IPS-18a (cell line): ENCODE measurements at regions not wholly inside any gene's neighbourhood (a gene's known extent, or its start where the extent isn't known, plus 50 kb on each side); places are given as distances from the start of the nearest gene placed in this dataset.

Experiments used
- H3K27ac ChIP-seq: one replicate; pipeline ENCODE4 v1.5.1; 2013; ENCODE audit warnings: low read length
- H3K27me3 ChIP-seq: one replicate; pipeline ENCODE4 v1.6.1; 2013; ENCODE audit warnings: mild to moderate bottlenecking, low read length; ENCODE audit not compliant: control insufficient read depth, insufficient read depth
- H3K36me3 ChIP-seq: one replicate; pipeline ENCODE4 v1.6.1; 2013; ENCODE audit warnings: low read depth, low read length; ENCODE audit not compliant: control insufficient read depth
- H3K4me1 ChIP-seq: one replicate; pipeline ENCODE4 v1.6.1; 2013; ENCODE audit warnings: low read depth, low read length; ENCODE audit not compliant: control insufficient read depth
- H3K4me3 ChIP-seq: one replicate; pipeline ENCODE4 v1.5.1; 2013; ENCODE audit warnings: low read length
- H3K9ac ChIP-seq: one replicate; pipeline ENCODE4 v1.6.1; 2013; ENCODE audit warnings: mild to moderate bottlenecking, low read length, moderate library complexity
- H3K9me3 ChIP-seq: one replicate; pipeline ENCODE4 v1.6.1; 2013; ENCODE audit warnings: low read depth, low read length; ENCODE audit not compliant: control insufficient read depth

DNA sequence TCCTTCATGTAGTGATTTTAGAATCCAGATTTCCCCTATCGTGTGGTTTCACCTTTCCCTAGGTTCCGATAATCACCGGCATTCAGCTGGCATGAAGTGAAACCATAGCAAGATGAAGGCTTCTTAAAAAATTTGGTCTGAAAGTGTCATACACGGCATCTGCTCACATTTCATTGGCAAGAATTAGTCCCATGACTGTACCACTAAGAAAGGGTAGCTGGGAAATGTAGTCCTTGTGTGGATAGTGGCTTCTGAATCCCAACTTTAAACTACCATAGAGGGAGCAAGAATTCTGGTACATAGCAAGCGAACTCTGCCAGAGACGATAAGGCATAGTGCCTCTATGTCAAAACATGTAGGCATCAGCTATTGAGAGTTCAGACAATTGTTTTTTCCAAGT lies 360.1 kb upstream of the TBX3 start:
- Histone ChIP-seq H3K9ac (no peak overlapping the region), H3K27me3 (no peaks in the 10 kb centered on the region), H3K36me3 (no peaks in the 10 kb centered on the region), H3K4me1 (no peaks in the 10 kb centered on the region), H3K27ac (no peak overlapping the region), H3K9me3 (no peaks in the 10 kb centered on the region), H3K4me3 (no peak overlapping the region)

DNA sequence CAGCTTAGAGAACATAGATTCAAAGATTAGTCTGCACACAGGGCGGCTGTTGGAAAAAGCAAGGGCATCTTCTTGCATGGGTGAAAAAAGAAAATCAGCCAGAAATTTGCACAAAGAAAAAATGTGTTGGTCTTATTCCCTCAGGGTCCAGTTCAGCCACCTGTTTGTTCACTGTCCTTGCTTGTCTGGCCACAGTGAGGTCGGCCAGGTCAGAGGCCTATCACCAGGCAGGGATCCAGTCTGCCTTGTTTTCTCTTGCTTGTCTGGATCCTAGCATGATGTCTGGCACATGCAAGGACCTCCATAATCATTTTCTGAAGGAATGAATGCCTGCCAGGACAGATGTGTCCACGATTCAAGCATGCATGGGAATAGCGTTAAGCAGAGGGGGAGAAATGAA lies 359.1 kb upstream of the TBX3 start:
- Histone ChIP-seq H3K4me1 (no peaks in the 10 kb centered on the region), H3K36me3 (no peaks in the 10 kb centered on the region), H3K9me3 (no peaks in the 10 kb centered on the region), H3K9ac (no peak overlapping the region), H3K27me3 (no peaks in the 10 kb centered on the region), H3K4me3 (no peak overlapping the region), H3K27ac (no peak overlapping the region)

DNA sequence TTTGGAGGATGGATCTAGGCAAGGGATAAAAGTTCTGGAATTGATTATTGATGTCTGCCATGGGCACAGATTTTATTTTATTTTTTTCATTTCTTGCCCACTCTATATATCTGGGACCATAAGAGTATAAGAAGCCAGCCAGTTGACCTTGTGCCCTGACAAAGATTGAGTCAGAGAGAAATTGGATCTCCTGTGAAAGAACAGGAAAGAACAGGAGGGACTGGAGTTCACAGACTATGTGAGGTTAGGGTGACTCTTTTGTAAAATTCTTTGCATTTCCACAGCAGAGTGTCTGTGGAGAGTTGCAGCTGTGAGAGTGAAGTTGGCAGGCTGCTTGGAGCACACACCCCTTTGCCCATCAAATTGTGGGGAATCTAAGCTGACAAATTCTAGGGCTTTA lies 358.4 kb upstream of the TBX3 start:
- Histone ChIP-seq H3K27me3 (no peaks in the 10 kb centered on the region), H3K9me3 (no peaks in the 10 kb centered on the region), H3K9ac (no peak overlapping the region), H3K36me3 (no peaks in the 10 kb centered on the region), H3K27ac (no peak overlapping the region), H3K4me1 (no peaks in the 10 kb centered on the region), H3K4me3 (no peak overlapping the region)

DNA sequence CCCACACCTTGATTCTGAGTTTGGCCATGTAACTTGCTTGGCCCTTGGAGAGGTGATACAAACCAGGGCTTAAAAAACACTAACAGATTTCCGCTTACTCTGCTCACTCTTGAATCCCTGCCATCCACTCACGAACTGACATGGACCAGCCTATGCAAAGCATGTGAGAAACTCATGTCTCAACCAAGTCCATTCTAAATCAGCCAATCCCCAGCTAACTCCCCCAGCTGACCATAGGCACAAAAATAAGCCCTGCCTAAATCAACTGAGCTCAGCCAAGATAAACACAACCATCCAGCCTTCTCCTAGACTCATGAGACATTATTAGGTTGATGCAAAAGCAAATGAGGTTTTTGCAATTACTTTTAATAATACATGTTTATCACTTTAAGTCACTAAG lies 353.9 kb upstream of the TBX3 start:
- H3K4me3 ChIP-seq, result no peak overlapping the region
- no peaks in the 10 kb centered on the region for H3K36me3 ChIP-seq
- H3K27me3 ChIP-seq, result no peaks in the 10 kb centered on the region
- no peaks in the 10 kb centered on the region for H3K9me3 ChIP-seq
- no peak overlapping the region for H3K9ac ChIP-seq
- H3K4me1 ChIP-seq, result no peaks in the 10 kb centered on the region
- H3K27ac ChIP-seq, result no peak overlapping the region

DNA sequence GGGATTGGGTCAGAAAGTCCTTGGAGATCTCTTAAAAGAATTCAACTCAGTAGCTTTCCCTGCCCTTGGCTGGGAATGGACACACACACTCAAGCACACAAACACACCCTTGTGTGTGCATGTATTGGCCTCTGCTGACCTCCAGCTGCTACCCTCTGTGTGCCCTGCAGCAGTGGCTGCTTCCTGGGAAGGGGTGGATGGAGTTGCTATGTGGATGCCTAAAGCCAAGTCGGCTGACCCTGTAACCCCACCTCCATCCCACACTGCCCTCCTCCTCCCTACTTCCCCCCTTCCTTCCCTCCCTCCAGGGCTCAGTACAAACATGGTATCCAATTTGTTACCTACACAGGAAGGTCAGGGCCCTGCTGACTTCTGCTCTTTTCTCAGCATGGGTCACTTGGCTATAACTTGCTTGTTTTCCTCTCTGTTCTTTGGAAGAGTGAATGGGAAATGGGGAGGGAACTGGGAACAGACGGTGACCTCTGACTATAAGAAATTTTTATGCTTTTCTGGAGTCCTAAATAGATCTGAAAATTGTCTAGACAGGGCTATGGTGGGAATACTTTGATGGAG lies 351.6 kb upstream of the TBX3 start:
- H3K36me3 ChIP-seq, result no peaks in the 10 kb centered on the region
- no peaks in the 10 kb centered on the region for H3K27me3 ChIP-seq
- no peaks in the 10 kb centered on the region for H3K4me1 ChIP-seq
- H3K9ac ChIP-seq, result no peak overlapping the region
- H3K4me3 ChIP-seq, result no peak overlapping the region
- no peaks in the 10 kb centered on the region for H3K9me3 ChIP-seq
- no peak overlapping the region for H3K27ac ChIP-seq

DNA sequence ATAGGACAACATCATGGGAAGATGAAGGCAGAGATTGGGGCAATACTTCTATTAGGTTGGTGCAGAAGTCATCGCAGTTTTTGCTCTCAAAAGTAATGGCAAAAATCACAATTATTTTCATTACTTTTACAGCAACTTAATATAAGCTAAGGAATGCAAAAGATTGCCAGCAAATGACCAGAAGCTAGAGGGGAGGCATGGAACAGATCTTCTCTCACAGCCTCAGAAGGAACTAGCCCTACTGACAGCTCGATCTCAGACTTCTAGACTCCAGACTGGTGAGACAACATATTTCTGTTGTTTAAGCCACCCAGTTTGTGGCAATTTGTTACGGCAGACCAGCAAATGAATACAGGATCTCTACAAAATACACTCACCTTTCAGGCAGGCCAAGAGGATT lies 348.5 kb upstream of the TBX3 start:
- H3K9ac ChIP-seq, result no peak overlapping the region
- no peak overlapping the region for H3K4me3 ChIP-seq
- no peaks in the 10 kb centered on the region for H3K9me3 ChIP-seq
- no peaks in the 10 kb centered on the region for H3K4me1 ChIP-seq
- H3K36me3 ChIP-seq, result no peaks in the 10 kb centered on the region
- no peaks in the 10 kb centered on the region for H3K27me3 ChIP-seq
- H3K27ac ChIP-seq, result no peak overlapping the region

DNA sequence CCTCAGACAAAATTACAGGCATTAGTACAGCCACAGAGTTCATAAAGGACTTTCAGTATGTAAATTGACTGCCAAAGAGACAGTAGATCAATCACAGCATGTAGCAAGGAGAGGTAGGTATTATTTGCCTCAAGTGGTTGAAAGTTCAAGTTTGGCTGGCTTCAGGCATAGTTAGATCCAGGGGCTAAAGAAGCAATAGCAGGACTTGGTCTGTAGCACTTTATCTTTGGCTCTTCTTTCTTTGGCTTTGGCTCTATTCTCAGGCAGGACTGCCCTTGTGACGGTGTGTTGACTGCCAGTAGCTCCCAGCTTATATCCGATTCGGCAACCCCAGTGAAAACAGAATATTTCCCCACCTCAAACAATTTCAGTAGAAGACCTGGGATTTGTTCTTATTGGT lies 346.0 kb upstream of the TBX3 start:
- Histone ChIP-seq H3K4me3 (no peak overlapping the region), H3K27me3 (no peaks in the 10 kb centered on the region), H3K9me3 (no peaks in the 10 kb centered on the region), H3K4me1 (no peaks in the 10 kb centered on the region), H3K36me3 (no peaks in the 10 kb centered on the region), H3K9ac (no peak overlapping the region), H3K27ac (no peak overlapping the region)

DNA sequence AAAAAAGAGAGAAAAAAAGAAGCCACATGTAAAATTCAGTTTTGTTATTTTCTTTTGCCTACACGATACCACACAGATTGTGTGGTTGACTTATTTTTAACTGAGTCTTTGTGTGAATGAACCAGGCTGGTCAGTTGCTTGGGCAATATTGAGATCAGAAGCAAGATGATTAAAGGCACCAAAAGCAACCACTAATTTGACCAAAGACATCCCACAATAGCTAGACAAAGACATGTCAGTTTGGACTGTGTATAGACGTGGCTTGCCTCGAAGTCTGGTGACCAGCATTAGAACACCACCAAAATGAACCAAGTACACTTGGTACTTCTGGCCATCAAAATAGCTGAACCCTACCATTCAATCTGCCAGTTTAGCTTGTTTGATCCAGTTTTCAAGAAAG lies 340.6 kb upstream of the TBX3 start:
- Histone ChIP-seq H3K4me3 (no peak overlapping the region), H3K27ac (no peak overlapping the region), H3K9ac (no peak overlapping the region), H3K9me3 (no peaks in the 10 kb centered on the region), H3K27me3 (no peaks in the 10 kb centered on the region), H3K36me3 (no peaks in the 10 kb centered on the region), H3K4me1 (no peaks in the 10 kb centered on the region)

DNA sequence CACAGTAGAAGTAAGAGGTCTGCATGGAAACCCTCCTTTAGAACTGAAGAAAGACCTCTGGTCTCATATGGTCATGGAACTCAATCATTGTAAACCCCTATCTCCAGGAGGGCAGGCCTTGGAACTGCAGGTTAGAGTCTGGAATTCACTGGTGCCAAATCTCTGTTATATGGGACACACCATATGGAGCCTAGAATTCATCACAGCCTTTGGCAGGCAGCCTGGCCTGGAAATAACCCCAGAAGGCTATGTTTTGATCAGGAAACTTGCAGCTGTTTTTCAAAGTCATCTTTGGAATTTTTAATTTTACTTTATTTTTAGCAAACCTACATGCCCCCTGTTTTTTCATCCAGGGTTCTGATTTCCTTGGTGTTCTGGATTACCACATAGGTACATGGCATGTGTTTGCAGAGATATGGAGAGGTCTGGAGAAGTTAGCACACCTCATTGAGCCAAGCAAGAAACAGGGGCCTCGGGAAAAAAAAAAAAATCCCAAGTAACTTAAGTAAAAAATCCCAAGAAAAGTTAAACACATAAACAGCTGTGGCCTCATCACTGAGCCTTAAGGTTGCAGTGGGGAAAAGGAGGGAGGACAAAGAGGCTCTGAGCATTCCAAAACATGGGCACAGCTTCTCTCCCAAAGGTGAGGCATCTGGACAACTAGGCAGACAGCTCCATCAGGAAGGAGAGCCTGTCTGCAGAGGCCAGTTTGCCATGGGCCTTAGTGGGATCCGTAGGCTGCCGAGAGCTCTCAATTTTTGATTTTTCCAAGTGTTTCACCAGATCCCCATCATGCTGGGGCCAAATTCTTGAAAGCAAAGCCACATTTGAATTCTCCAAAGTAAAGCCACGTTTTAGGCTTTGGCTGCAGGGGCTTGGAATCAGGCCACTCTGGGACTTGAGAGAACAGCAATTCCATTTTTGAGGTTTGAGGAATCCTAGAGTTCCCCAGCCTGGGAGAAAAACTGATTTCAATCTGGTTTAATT lies 339.6 kb upstream of the TBX3 start:
- H3K36me3 ChIP-seq, result no peaks in the 10 kb centered on the region
- no peaks in the 10 kb centered on the region for H3K27me3 ChIP-seq
- H3K27ac ChIP-seq, result no peak overlapping the region
- H3K9ac ChIP-seq, result no peak overlapping the region
- H3K4me1 ChIP-seq, result no peaks in the 10 kb centered on the region
- H3K9me3 ChIP-seq, result no peaks in the 10 kb centered on the region
- no peak overlapping the region for H3K4me3 ChIP-seq

DNA sequence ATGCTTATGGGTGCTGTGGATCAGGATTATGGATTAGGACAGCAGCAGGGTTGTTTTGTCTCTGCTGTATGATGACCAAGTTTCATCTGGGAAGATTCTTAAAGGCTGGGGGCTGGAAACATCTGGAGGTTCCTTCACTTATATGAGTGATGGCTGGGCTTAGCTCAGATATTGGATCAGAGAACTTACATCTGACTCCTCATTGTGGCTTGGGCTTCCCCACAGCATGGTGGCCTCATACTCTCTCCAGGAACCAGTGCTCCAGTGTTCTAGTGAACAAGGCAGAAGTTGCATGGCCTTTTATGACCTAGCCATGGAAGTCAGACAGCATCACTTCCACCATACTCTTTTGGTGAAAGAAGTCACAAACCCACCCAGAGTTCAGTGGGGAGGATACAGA lies 336.1 kb upstream of the TBX3 start:
- H3K9ac ChIP-seq, result no peak overlapping the region
- peaks cover 6% of the 10 kb centered on the region for H3K4me1 ChIP-seq
- no peaks in the 10 kb centered on the region for H3K27me3 ChIP-seq
- H3K36me3 ChIP-seq, result no peaks in the 10 kb centered on the region
- H3K27ac ChIP-seq, result no peak overlapping the region
- no peak overlapping the region for H3K4me3 ChIP-seq
- no peaks in the 10 kb centered on the region for H3K9me3 ChIP-seq

DNA sequence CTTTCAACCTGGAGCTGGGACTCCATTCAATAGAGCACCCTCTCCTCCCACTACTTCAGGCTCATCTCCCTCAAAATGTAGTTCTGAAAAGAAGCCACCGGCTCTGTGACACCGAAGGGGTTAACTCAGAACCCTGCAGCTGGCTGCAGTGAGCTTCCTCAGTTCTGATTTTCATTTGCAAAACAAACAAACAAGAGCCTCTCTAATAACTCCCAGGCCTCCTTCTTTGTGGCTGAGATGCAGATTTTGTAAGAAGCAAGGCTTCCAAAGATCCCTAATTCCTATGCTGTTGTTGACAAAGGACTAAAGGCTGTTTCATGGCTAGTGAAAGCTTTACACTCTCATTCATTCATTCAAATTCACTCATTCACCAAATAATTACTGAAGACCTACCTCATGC lies 333.4 kb upstream of the TBX3 start:
- Histone ChIP-seq H3K36me3 (no peaks in the 10 kb centered on the region), H3K4me3 (no peak overlapping the region), H3K9me3 (no peaks in the 10 kb centered on the region), H3K27me3 (no peaks in the 10 kb centered on the region), H3K4me1 (peaks cover 6% of the 10 kb centered on the region), H3K9ac (no peak overlapping the region), H3K27ac (no peak overlapping the region)
